Thoracic aorta (tissue), 2 donors: ENCODE measurements at regions not wholly inside any gene's neighbourhood (a gene's known extent, or its start where the extent isn't known, plus 50 kb on each side); places are given as distances from the start of the nearest gene placed in this dataset.

Source experiments
- ATAC-seq: fragments of 150-250 bp; one replicate; pipeline ENCODE4 v1.8.0; 2017; ENCODE audit warnings: low read depth; ENCODE audit not compliant: insufficient number of reproducible peaks, low FRiP score
- DNase-seq: peaks from one replicate; pipeline ENCODE4 v3.0.0-alpha.2; 2020; ENCODE audit warnings: low spot score
- H3K27ac ChIP-seq, 2 donors: fragments of 200-600 bp; sonication (generic); 1 replicate in 1 of 2; 2 replicates in 1 of 2; pipeline ENCODE4 v1.5.1; 2016; ENCODE audit warnings: mild to moderate bottlenecking in 2 of 2, moderate library complexity in 2 of 2
- H3K27me3 ChIP-seq: fragments of 200-600 bp; sonication (generic); replicated peaks from 2 replicates; pipeline ENCODE4 v1.6.0; 2016; ENCODE audit warnings: mild to moderate bottlenecking; ENCODE audit not compliant: insufficient read depth
- H3K36me3 ChIP-seq: fragments of 200-600 bp; sonication (generic); one replicate; pipeline ENCODE4 v1.5.1; 2016
- H3K4me1 ChIP-seq, 2 donors: fragments of 200-600 bp; sonication (generic); 1 replicate in 1 of 2; 2 replicates in 1 of 2; pipeline versions ENCODE4 v1.5.1 to v1.6.0; 2016; ENCODE audit warnings: low read depth in 2 of 2, mild to moderate bottlenecking in 1 of 2; ENCODE audit not compliant: control insufficient read depth in 1 of 2
- H3K4me3 ChIP-seq: fragments of 200-600 bp; sonication (generic); 2 replicates; pipeline ENCODE4 v1.5.1; 2016; ENCODE audit warnings: mild to moderate bottlenecking
- H3K9me3 ChIP-seq: fragments of 200-600 bp; sonication (generic); 2 replicates; pipeline ENCODE4 v1.5.1; 2016
- CTCF ChIP-seq: fragments of 200-600 bp; sonication (generic); IDR thresholded peaks from one replicate; pipeline ENCODE4 v1.5.1; 2019; ENCODE audit warnings: antibody characterized with exemption

DNA sequence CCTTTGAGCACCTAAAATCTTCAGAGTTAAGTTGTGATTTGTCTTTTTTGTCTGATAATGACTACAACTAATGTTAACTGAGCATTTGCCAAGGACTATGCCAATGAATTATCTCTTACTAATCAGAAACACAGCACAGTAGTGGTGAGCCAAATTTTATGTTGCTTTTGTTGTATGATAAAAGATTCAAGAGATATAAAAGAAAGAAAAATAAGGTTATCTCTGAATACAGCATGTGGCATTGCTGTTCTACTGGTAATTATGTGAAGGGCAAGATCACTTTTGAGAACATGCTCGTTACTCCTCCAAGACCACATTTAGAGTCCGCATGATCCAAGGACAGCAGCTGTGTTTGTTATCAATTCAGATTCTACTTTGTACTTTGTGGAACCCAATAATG, 133.4 kb upstream of the MYLIP start:
- H3K4me3 ChIP-seq, result no peak overlapping the region
- H3K36me3 ChIP-seq, result no peaks in the 10 kb centered on the region
- no peak overlapping the region for H3K27ac ChIP-seq
- TF ChIP-seq CTCF, result no peak
- no peak for ATAC-seq
- H3K9me3 ChIP-seq, result no peaks in the 10 kb centered on the region
- DNase-seq, result no peak
- no peaks in the 10 kb centered on the region for H3K4me1 ChIP-seq
- no peaks in the 10 kb centered on the region for H3K27me3 ChIP-seq

DNA sequence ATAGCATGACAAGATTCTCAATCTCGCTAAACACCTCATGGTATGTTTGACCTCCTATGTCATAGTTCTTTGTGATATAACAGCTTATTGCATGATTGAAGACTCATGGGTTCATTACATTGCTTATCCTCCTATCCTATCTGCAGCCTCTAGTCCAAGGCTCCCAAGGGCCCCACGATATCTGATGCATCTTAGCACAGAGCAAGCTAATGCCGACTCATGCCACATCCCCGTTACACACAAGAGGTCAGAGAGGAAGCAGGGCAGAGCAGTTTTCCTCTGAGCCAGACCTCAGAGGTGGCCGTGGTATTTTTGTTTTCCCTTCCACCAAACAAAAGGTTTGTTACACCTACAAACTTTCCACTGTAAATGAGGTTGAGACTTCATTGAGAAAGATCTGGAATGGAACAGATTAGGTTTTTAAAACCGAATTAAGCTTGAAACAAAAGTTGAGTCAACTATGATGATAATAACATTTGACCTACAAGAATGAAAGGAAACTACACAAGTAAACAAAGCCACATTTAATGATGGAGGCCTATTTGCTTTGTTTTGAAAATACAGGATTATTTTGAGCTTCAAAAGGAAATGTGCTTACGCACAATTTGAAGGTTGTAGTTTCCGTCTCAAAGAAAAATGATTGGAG, 133.9 kb upstream of the MYLIP start:
- no peaks in the 10 kb centered on the region for H3K4me1 ChIP-seq
- no peaks in the 10 kb centered on the region for H3K36me3 ChIP-seq
- no peak for ATAC-seq
- no peaks in the 10 kb centered on the region for H3K27me3 ChIP-seq
- H3K9me3 ChIP-seq, result no peaks in the 10 kb centered on the region
- DNase-seq, result no peak
- no peak overlapping the region for H3K27ac ChIP-seq
- no peak for TF ChIP-seq CTCF
- no peak overlapping the region for H3K4me3 ChIP-seq

DNA sequence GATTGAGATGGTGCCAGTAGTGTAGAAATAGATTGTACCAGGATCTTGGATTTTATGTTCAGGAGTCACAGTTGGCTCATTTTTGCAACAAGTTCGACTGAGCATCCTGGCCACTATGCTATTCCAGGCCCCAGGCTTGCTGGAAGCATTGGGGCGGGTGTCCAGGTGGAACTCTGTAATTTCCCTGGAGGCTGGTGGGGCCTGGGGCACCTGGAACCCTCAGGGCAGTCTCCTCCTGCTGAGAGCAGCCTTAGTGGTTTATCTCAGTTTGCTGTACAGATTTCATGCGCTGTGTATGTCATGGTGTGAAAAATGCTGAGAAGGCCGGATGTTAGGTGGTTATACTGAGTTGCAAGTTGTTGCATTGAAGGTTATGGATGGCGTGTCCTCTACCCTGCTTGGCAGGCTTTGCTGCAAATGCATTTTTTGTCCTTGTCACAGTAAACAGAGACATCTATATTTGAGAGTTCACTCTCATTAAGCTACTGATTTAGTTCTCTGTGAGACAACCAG, 135.1 kb upstream of the MYLIP start:
- H3K4me1 ChIP-seq, result no peaks in the 10 kb centered on the region
- no peaks in the 10 kb centered on the region for H3K27me3 ChIP-seq
- H3K4me3 ChIP-seq, result no peak overlapping the region
- ATAC-seq, result no peak
- H3K9me3 ChIP-seq, result no peaks in the 10 kb centered on the region
- H3K36me3 ChIP-seq, result no peaks in the 10 kb centered on the region
- TF ChIP-seq CTCF, result no peak
- H3K27ac ChIP-seq, result no peak overlapping the region
- DNase-seq, result no peak

DNA sequence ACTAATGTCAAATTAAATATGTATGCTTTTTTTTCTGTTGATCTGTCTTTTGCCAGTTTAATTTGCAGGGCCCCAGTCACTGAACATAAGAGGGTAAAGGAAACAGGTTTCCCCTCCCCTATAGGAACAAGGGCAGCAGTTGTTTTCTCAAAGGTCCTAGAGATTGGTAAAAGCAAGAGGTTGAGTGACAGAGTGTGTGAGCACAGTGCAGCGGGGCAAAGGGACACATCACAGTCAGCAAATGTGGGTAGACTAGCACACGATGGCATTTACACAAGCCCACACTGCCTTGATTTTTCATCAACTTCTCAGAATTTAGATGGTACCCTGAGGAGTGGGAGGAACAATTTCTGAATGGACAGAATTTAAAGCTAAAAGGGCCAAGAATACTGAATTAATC, 138.7 kb upstream of the MYLIP start:
- Histone ChIP-seq H3K27me3 (no peaks in the 10 kb centered on the region), H3K9me3 (no peaks in the 10 kb centered on the region), H3K36me3 (no peaks in the 10 kb centered on the region), H3K4me1 (no peaks in the 10 kb centered on the region), H3K27ac (no peak overlapping the region), H3K4me3 (no peak overlapping the region)
- ATAC-seq (no peak), DNase-seq (no peak)
- TF ChIP-seq CTCF, result no peak

DNA sequence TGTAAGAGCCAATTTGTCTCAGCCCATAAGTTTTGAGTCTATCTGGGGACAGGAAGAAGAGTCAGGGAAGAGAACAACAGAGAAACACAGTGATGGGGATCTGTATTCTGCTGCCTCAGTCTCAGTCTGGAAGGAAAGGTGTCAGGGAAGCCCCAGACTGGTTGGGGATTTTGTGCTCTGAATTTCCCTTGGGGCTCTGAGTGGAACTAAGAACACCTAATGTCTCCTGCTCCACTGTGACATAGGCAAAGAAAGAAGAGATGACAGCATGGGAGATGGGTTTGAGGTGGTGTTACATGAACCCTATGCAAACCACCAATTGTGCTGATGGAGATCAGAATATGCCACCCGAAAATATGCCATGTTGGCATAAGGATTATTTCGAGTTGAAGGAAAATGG, 139.5 kb upstream of the MYLIP start:
- ATAC-seq (no peak), DNase-seq (no peak)
- Histone ChIP-seq H3K4me3 (no peak overlapping the region), H3K27ac (no peak overlapping the region), H3K4me1 (no peaks in the 10 kb centered on the region), H3K9me3 (no peaks in the 10 kb centered on the region), H3K27me3 (no peaks in the 10 kb centered on the region), H3K36me3 (no peaks in the 10 kb centered on the region)
- no peak for TF ChIP-seq CTCF
